CD1c-positive myeloid dendritic cell (primary cell): ENCODE measurements at regions not wholly inside any gene's neighbourhood (a gene's known extent, or its start where the extent isn't known, plus 50 kb on each side); places are given as distances from the start of the nearest gene placed in this dataset.
"Not testable (repeated sequence)": the region's sequence is repeated elsewhere in the genome, so short reads cannot be mapped to it uniquely, and the experiment has no call there.

Experiments
- DNase-seq: peaks from one replicate; pipeline ENCODE4 v3.0.0-alpha.2; 2016; ENCODE audit errors: extremely low spot score

GRCh38 chr7:13577566-13578145, 411.8 kb downstream of the ETV1 start:
- DNase-seq = no peak

- no peak for DNase-seq
Observed at GRCh38 chr7:13578294-13578693, 411.2 kb downstream of the ETV1 start.

GRCh38 chr7:13581097-13581496, 408.4 kb downstream of the ETV1 start:
- DNase-seq = no peak

GRCh38 chr7:13593854-13594253, 395.6 kb downstream of the ETV1 start:
- DNase-seq = no peak

GRCh38 chr7:13602036-13602435, 387.4 kb downstream of the ETV1 start:
- no peak for DNase-seq

- DNase-seq = no peak
Observed at GRCh38 chr7:13603016-13603415, 386.4 kb downstream of the ETV1 start.

- no peak for DNase-seq
Observed at GRCh38 chr7:13603661-13604060, 385.8 kb downstream of the ETV1 start.

GRCh38 chr7:13604178-13604577, 385.3 kb downstream of the ETV1 start:
- DNase-seq = no peak

- DNase-seq = no peak
Observed at GRCh38 chr7:13610372-13610771, 379.1 kb downstream of the ETV1 start.

GRCh38 chr7:13615679-13616078, 373.8 kb downstream of the ETV1 start:
- no peak for DNase-seq

- DNase-seq = no peak
Observed at GRCh38 chr7:13627455-13627854, 362.0 kb downstream of the ETV1 start.

GRCh38 chr7:13628239-13629001, 361.0 kb downstream of the ETV1 start:
- DNase-seq = no peak

- DNase-seq = not testable (repeated sequence)
Observed at GRCh38 chr7:13631207-13632049, 358.0 kb downstream of the ETV1 start.

- DNase-seq = no peak
Observed at GRCh38 chr7:13633857-13634256, 355.6 kb downstream of the ETV1 start.

GRCh38 chr7:13639396-13639795, 350.1 kb downstream of the ETV1 start:
- DNase-seq = no peak

- DNase-seq = no peak
Observed at GRCh38 chr7:13641714-13642113, 347.8 kb downstream of the ETV1 start.

- DNase-seq = no peak
Observed at GRCh38 chr7:13651167-13651566, 338.3 kb downstream of the ETV1 start.

- no peak for DNase-seq
Observed at GRCh38 chr7:13656330-13656729, 333.1 kb downstream of the ETV1 start.

GRCh38 chr7:13673290-13673689, 316.2 kb downstream of the ETV1 start:
- no peak for DNase-seq

- no peak for DNase-seq
Observed at GRCh38 chr7:13682626-13683025, 306.8 kb downstream of the ETV1 start.

- DNase-seq = no peak
Observed at GRCh38 chr7:13687500-13687899, 302.0 kb downstream of the ETV1 start.

- DNase-seq = no peak
Observed at GRCh38 chr7:13692548-13692947, 296.9 kb downstream of the ETV1 start.

- DNase-seq = no peak
Observed at GRCh38 chr7:13702251-13702650, 287.2 kb downstream of the ETV1 start.
